ENCODE measurements at regions not wholly inside any gene's neighbourhood (a gene's known extent, or its start where the extent isn't known, plus 50 kb on each side); places are given as distances from the start of the nearest gene placed in this dataset.
A peak's percentile ranks its signal among the peaks of the same experiment; 100 is the strongest.

DNA sequence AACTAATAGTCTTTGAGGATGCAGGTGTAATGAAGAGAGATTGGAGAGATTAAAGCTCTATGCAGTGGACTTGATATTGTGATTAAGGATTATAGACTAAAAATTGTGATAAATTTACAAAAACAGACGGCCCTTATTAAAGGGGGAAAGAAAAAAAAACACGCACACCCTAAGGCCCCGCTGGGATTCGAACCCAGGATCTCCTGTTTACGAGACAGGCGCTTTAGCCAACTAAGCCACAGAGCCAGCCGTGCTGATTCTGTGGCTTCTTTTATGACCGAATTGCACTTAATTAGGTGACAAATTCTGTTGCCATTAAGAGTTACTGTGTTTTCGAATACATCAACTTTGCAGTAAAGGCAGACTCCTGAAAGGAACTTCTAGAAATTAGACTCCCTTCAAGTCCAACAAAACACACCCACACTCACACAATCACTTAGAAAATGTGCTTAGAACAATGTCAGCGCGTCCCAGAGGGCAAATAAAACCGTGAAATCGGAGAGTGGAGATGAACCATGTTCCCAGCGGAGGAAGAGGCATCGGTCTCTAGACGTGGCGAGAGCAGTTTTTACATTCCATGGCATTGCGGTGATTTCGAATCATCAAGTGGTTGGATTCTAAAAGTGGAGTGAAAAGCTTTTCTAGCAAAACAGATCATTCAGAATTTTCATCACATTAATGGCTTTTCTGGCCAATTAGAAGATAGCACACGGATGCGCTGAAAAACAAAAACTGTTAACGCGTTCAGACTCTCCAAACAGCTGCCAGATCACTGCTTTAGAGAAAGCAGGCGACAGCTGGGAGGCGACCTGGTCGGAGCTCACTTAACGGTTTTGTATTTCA, 122.6 kb downstream of the GPX5 start:
- Mint-ChIP-seq H3K36me3 (no peaks in the 10 kb centered on the region), H3K4me3 (peak overlapping the region; percentile 98), H3K9me3 (no peaks in the 10 kb centered on the region), H3K27ac (no peak overlapping the region), H3K4me1 (peaks cover 6% of the 10 kb centered on the region; the same call in 1 of the 2 replicates), H3K27me3 (ENCODE audit: low read depth) (no peaks in the 10 kb centered on the region)
- DNase-seq (ENCODE audit: low spot score) = peak; percentile 75
- peak; percentile 74 for ATAC-seq
- POLR2A ChIA-PET = interaction anchor here (0.8 to 1.0 kb wide), 2 partner anchors 14 to 62 kb away, joined by 3 read pairs; a partner anchor contains a TSS
- TF ChIP-seq, protein P1, sequence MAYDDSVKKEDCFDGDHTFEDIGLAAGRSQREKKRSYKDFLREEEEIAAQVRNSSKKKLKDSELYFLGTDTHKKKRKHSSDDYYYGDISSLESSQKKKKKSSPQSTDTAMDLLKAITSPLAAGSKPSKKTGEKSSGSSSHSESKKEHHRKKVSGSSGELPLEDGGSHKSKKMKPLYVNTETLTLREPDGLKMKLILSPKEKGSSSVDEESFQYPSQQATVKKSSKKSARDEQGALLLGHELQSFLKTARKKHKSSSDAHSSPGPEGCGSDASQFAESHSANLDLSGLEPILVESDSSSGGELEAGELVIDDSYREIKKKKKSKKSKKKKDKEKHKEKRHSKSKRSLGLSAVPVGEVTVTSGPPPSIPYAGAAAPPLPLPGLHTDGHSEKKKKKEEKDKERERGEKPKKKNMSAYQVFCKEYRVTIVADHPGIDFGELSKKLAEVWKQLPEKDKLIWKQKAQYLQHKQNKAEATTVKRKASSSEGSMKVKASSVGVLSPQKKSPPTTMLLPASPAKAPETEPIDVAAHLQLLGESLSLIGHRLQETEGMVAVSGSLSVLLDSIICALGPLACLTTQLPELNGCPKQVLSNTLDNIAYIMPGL (CRISPR knock-in tag; IDR thresholded peaks at IDR 0.05) = peak; percentile 72
- TF ChIP-seq HMGA2 (CRISPR knock-in tag; IDR thresholded peaks at IDR 0.05) = no peak
- TF ChIP-seq IRF2 (CRISPR knock-in tag; IDR thresholded peaks at IDR 0.05; ENCODE audit: borderline replicate concordance, low read depth) = no peak
- TF ChIP-seq, protein P2, sequence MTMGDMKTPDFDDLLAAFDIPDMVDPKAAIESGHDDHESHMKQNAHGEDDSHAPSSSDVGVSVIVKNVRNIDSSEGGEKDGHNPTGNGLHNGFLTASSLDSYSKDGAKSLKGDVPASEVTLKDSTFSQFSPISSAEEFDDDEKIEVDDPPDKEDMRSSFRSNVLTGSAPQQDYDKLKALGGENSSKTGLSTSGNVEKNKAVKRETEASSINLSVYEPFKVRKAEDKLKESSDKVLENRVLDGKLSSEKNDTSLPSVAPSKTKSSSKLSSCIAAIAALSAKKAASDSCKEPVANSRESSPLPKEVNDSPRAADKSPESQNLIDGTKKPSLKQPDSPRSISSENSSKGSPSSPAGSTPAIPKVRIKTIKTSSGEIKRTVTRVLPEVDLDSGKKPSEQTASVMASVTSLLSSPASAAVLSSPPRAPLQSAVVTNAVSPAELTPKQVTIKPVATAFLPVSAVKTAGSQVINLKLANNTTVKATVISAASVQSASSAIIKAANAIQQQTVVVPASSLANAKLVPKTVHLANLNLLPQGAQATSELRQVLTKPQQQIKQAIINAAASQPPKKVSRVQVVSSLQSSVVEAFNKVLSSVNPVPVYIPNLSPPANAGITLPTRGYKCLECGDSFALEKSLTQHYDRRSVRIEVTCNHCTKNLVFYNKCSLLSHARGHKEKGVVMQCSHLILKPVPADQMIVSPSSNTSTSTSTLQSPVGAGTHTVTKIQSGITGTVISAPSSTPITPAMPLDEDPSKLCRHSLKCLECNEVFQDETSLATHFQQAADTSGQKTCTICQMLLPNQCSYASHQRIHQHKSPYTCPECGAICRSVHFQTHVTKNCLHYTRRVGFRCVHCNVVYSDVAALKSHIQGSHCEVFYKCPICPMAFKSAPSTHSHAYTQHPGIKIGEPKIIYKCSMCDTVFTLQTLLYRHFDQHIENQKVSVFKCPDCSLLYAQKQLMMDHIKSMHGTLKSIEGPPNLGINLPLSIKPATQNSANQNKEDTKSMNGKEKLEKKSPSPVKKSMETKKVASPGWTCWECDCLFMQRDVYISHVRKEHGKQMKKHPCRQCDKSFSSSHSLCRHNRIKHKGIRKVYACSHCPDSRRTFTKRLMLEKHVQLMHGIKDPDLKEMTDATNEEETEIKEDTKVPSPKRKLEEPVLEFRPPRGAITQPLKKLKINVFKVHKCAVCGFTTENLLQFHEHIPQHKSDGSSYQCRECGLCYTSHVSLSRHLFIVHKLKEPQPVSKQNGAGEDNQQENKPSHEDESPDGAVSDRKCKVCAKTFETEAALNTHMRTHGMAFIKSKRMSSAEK (CRISPR knock-in tag; IDR thresholded peaks at IDR 0.05; ENCODE audit: borderline replicate concordance) = no peak
- CTCF ChIA-PET = interaction anchor here (0.8 to 1.4 kb wide), 6 partner anchors 10 to 368 kb away, joined by 4 to 10 read pairs (median 4); no protein-coding TSS in a partner anchor

DNA sequence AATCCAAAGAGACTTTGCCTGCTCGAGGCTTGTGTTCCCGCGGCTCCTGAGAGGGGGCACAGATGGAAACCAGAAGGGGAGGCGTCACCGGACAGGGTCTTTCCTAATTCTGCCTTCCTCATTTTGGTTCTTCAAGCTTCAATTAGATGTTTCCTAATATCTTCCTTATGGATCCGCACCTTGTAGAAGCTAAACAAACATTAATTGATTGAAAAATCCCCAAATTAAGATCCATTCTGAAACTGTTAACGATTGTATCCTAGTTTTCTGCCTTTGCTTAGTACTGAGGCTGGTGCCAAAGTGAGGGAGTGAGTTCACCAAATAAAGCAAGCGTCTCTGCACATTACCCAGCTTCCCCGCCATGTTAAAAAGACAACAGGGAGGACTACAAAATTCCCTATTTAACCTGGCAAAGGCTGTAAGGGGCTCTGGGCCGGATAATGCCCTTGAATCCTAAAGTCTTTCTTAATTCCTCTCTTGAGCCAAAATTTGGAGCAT, 123.2 kb downstream of the GPX5 start:
- Mint-ChIP-seq H3K9me3 (no peaks in the 10 kb centered on the region), H3K27ac (no peak overlapping the region), H3K4me3 (peak overlapping the region; percentile 98), H3K27me3 (ENCODE audit: low read depth) (no peaks in the 10 kb centered on the region), H3K4me1 (peaks cover 5% of the 10 kb centered on the region; the same call in 1 of the 2 replicates), H3K36me3 (no peaks in the 10 kb centered on the region)
- DNase-seq (ENCODE audit: low spot score) (no peak), ATAC-seq (peak; percentile 36)
- ChIA-PET CTCF (interaction anchor here (0.8 to 1.4 kb wide), 6 partner anchors 9 to 367 kb away, joined by 4 to 10 read pairs (median 4); no protein-coding TSS in a partner anchor), POLR2A (interaction anchor here (0.6 to 1.0 kb wide), 3 partner anchors 14 to 872 kb away, joined by 3 to 4 read pairs (median 3); a partner anchor contains a TSS)
- TF ChIP-seq NFYB (CRISPR knock-in tag; conservative IDR thresholded peaks at IDR 0.05; ENCODE audit: low read depth) (no peak), MYBL2 (CRISPR knock-in tag; IDR thresholded peaks at IDR 0.05) (peak; percentile 89; the same call in 1 of the 2 replicates)

DNA sequence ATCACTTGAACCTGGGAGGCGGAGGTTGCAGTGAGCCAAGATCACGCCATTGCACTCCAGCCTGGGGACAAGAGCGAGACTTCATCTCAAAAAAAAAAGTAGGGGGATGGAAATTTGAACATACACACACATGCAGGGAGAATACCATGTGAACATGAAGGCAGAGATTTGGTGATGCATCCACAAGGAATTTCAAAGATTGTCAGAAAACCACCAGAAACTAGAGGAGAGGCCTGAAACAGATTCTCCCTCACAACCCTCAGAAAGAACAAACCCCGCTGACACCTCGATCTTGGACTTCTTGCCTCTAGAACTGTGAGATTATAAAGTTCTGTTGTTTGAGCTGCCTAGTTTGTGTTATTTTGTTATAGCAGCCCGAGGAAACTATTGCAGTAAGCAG, 125.5 kb downstream of the GPX5 start:
- Mint-ChIP-seq H3K27ac (no peak overlapping the region), H3K9me3 (no peaks in the 10 kb centered on the region), H3K36me3 (no peaks in the 10 kb centered on the region), H3K4me3 (no peak overlapping the region), H3K27me3 (ENCODE audit: low read depth) (no peaks in the 10 kb centered on the region), H3K4me1 (peaks cover 3% of the 10 kb centered on the region; the same call in 1 of the 2 replicates)
- ATAC-seq = no peak
- DNase-seq (ENCODE audit: low spot score) = no peak
- POLR2A ChIA-PET = no interaction called here
- TF ChIP-seq FOXK1 (CRISPR knock-in tag; IDR thresholded peaks at IDR 0.05) (no peak), NR3C1 (CRISPR knock-in tag; conservative IDR thresholded peaks at IDR 0.05; ENCODE audit: low read depth) (no peak), NR1H2 (CRISPR knock-in tag; IDR thresholded peaks at IDR 0.05) (no peak), NFE2L1 (CRISPR knock-in tag; IDR thresholded peaks at IDR 0.05) (no peak), ZNF263 (CRISPR knock-in tag; IDR thresholded peaks at IDR 0.05; ENCODE audit: low read depth) (no peak), MYBL2 (CRISPR knock-in tag; IDR thresholded peaks at IDR 0.05) (no peak)
- TF ChIP-seq, protein P3, sequence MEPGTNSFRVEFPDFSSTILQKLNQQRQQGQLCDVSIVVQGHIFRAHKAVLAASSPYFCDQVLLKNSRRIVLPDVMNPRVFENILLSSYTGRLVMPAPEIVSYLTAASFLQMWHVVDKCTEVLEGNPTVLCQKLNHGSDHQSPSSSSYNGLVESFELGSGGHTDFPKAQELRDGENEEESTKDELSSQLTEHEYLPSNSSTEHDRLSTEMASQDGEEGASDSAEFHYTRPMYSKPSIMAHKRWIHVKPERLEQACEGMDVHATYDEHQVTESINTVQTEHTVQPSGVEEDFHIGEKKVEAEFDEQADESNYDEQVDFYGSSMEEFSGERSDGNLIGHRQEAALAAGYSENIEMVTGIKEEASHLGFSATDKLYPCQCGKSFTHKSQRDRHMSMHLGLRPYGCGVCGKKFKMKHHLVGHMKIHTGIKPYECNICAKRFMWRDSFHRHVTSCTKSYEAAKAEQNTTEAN (CRISPR knock-in tag; IDR thresholded peaks at IDR 0.05) = no peak
- CTCF ChIA-PET = interaction anchor here (1.7 kb wide), 1 partner anchor 109 kb away, joined by 4 read pairs; no protein-coding TSS in a partner anchor

All from WTC11 (cell line).